HEK293 (cell line): ENCODE measurements at regions not wholly inside any gene's neighbourhood (a gene's known extent, or its start where the extent isn't known, plus 50 kb on each side); places are given as distances from the start of the nearest gene placed in this dataset.

ENCODE experiments used
- CTCF ChIA-PET: fragments of 350-600 bp; formaldehyde crosslinking; extraction: SDS; loops from one replicate; lab custom pipeline; 2021; ENCODE audit warnings: antibody characterized with exemption; lab: Yijun Ruan, JAX
- POLR2A ChIA-PET: fragments of 300-600 bp; formaldehyde crosslinking; extraction: SDS; loops from one replicate; lab custom pipeline; 2020; ENCODE audit warnings: antibody characterized with exemption, inconsistent platforms; lab: Yijun Ruan, JAX
- H3K27ac ChIP-seq: fragments of 200-500 bp; sonication (Bioruptor generic); 2 replicates; pipeline ENCODE4 v1.5.1; 2014; ENCODE audit warnings: low read depth, low read length, control low read depth, inconsistent platforms; ENCODE audit errors: extremely low read depth
- H3K36me3 ChIP-seq, 2 experiments: fragments of 200-500 bp in 1 of 2; sonication (Bioruptor generic) in 1 of 2; 1 replicate in 1 of 2; 2 replicates in 1 of 2; pipeline ENCODE4 v1.5.1; 2014 to 2017; ENCODE audit warnings: inconsistent platforms in 2 of 2, low read length in 2 of 2; ENCODE audit not compliant: control insufficient read depth in 2 of 2, insufficient read depth in 1 of 2
- H3K4me1 ChIP-seq: fragments of 200-500 bp; sonication (Bioruptor generic); 2 replicates; pipeline ENCODE4 v1.5.1; 2014; ENCODE audit warnings: mild to moderate bottlenecking, low read length, inconsistent platforms; ENCODE audit not compliant: control insufficient read depth, insufficient read depth
- H3K4me3 ChIP-seq: 2 replicates; pipeline ENCODE4 v1.5.1; 2011; ENCODE audit warnings: low read depth, mild to moderate bottlenecking, control low read depth, low read length, moderate library complexity
- H3K9me3 ChIP-seq: fragments of 200-500 bp; sonication (Bioruptor generic); 2 replicates; pipeline ENCODE4 v1.5.1; 2014; ENCODE audit warnings: low read depth, low read length, inconsistent platforms; ENCODE audit not compliant: control insufficient read depth, insufficient read depth
- GLIS1 ChIP-seq: fragments of 450-650 bp; formaldehyde crosslinking; IDR thresholded peaks from 2 replicates; pipeline ENCODE4 v1.5.1; 2016; ENCODE audit warnings: missing biosample characterization, missing genetic modification characterization
- GLIS2 ChIP-seq: fragments of 450-650 bp; formaldehyde crosslinking; IDR thresholded peaks from 2 replicates; pipeline ENCODE4 v1.5.1; 2016; ENCODE audit warnings: missing biosample characterization, missing genetic modification characterization
- PRDM1 ChIP-seq: fragments of 450-650 bp; formaldehyde crosslinking; IDR thresholded peaks from 2 replicates; pipeline ENCODE4; 2016; ENCODE audit warnings: missing biosample characterization, missing genetic modification characterization
- SP7 ChIP-seq: fragments of 450-650 bp; formaldehyde crosslinking; IDR thresholded peaks from 2 replicates; pipeline ENCODE4 v1.5.1; 2016; ENCODE audit warnings: missing biosample characterization, missing genetic modification characterization
- ZBTB17 ChIP-seq: fragments of 450-650 bp; formaldehyde crosslinking; IDR thresholded peaks from 2 replicates; pipeline ENCODE4 v1.5.1; 2016; ENCODE audit warnings: missing biosample characterization, missing genetic modification characterization
- ZBTB20 ChIP-seq: fragments of 450-650 bp; formaldehyde crosslinking; IDR thresholded peaks from 2 replicates; pipeline ENCODE4 v1.5.1; 2016; ENCODE audit warnings: missing biosample characterization, missing genetic modification characterization
- ZNF202 ChIP-seq: fragments of 450-650 bp; formaldehyde crosslinking; IDR thresholded peaks from 2 replicates; pipeline ENCODE4 v1.5.1; 2016; ENCODE audit warnings: missing biosample characterization, missing genetic modification characterization, borderline replicate concordance
- ZNF23 ChIP-seq: fragments of 450-650 bp; formaldehyde crosslinking; IDR thresholded peaks from 2 replicates; pipeline ENCODE4 v1.5.1; 2016; ENCODE audit warnings: missing biosample characterization, missing genetic modification characterization, borderline replicate concordance
- ZNF266 ChIP-seq: fragments of 450-650 bp; formaldehyde crosslinking; IDR thresholded peaks from 2 replicates; pipeline ENCODE4 v1.5.1; 2016; ENCODE audit warnings: missing biosample characterization, missing genetic modification characterization, low read depth
- ZNF311 ChIP-seq: fragments of 450-650 bp; formaldehyde crosslinking; IDR thresholded peaks from 2 replicates; pipeline ENCODE4 v1.5.1; 2017; ENCODE audit warnings: missing biosample characterization, missing genetic modification characterization, borderline replicate concordance
- ZNF335 ChIP-seq: fragments of 450-650 bp; formaldehyde crosslinking; conservative IDR thresholded peaks from 2 replicates; pipeline ENCODE4 v1.5.1; 2016; ENCODE audit warnings: missing biosample characterization, missing genetic modification characterization
- ZNF341 ChIP-seq: fragments of 450-650 bp; formaldehyde crosslinking; IDR thresholded peaks from 2 replicates; pipeline ENCODE4; 2016; ENCODE audit warnings: low read depth, missing biosample characterization, missing genetic modification characterization
- ZNF37A ChIP-seq: fragments of 450-650 bp; IDR thresholded peaks from 2 replicates; pipeline ENCODE4 v1.5.1; 2018; ENCODE audit warnings: missing biosample characterization, missing genetic modification characterization
- ZNF596 ChIP-seq: fragments of 450-650 bp; IDR thresholded peaks from 2 replicates; pipeline ENCODE4 v1.5.0; 2018; ENCODE audit warnings: missing biosample characterization, mild to moderate bottlenecking, missing genetic modification characterization, moderate library complexity
- ZNF624 ChIP-seq: fragments of 450-650 bp; formaldehyde crosslinking; IDR thresholded peaks from 2 replicates; pipeline ENCODE4 v1.5.1; 2017; ENCODE audit warnings: missing biosample characterization, missing genetic modification characterization
- ZNF660 ChIP-seq: fragments of 450-650 bp; IDR thresholded peaks from 2 replicates; pipeline ENCODE4 v1.5.1; 2018; ENCODE audit warnings: missing biosample characterization, mild to moderate bottlenecking, missing genetic modification characterization
- ZNF747 ChIP-seq: fragments of 450-650 bp; formaldehyde crosslinking; IDR thresholded peaks from 2 replicates; pipeline ENCODE4 v1.5.1; 2016; ENCODE audit warnings: missing biosample characterization, missing genetic modification characterization
- ZNF777 ChIP-seq: fragments of 450-650 bp; formaldehyde crosslinking; IDR thresholded peaks from 2 replicates; pipeline ENCODE4 v1.5.1; 2017; ENCODE audit warnings: missing biosample characterization, missing genetic modification characterization, borderline replicate concordance
- ZNF843 ChIP-seq: fragments of 450-650 bp; formaldehyde crosslinking; IDR thresholded peaks from 2 replicates; pipeline ENCODE4 v1.5.1; 2016; ENCODE audit warnings: missing biosample characterization, missing genetic modification characterization
- TF ChIP-seq, protein P1 (sequence below): fragments of 450-650 bp; formaldehyde crosslinking; IDR thresholded peaks from 2 replicates; pipeline ENCODE4 v1.5.1; 2017; ENCODE audit warnings: missing biosample characterization, missing genetic modification characterization
- TF ChIP-seq, protein P2 (sequence below): fragments of 450-650 bp; formaldehyde crosslinking; IDR thresholded peaks from 2 replicates; pipeline ENCODE4 v1.5.1; 2016; ENCODE audit warnings: missing biosample characterization, missing genetic modification characterization
- TF ChIP-seq, protein P3 (sequence below): fragments of 450-650 bp; formaldehyde crosslinking; IDR thresholded peaks from 2 replicates; pipeline ENCODE4 v1.5.1; 2016; ENCODE audit warnings: missing biosample characterization, missing genetic modification characterization
- TF ChIP-seq, protein P4 (sequence below): fragments of 450-650 bp; formaldehyde crosslinking; IDR thresholded peaks from 2 replicates; pipeline ENCODE4 v1.5.1; 2016; ENCODE audit warnings: missing biosample characterization, missing genetic modification characterization

DNA sequence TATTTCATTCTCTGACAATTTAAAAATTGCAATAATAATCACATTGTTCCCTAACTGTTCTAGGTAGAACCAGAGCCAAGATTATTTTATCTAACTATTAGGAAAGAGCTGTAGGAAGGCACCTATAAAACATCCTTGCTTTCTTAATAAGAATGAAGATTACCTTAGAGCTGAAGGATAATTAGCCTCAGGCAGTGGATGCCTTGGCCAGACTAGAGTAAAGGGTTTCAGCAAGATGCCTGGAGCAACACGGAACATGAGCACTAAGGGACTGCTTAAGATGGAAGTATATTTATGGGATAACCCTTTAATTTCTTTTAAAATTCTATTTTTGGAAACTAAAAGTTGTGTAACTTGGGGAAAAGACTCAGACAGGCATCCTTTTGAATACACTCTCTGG lies 456.6 kb upstream of the RBMS3 start (continued):
- TF ChIP-seq, protein P1, sequence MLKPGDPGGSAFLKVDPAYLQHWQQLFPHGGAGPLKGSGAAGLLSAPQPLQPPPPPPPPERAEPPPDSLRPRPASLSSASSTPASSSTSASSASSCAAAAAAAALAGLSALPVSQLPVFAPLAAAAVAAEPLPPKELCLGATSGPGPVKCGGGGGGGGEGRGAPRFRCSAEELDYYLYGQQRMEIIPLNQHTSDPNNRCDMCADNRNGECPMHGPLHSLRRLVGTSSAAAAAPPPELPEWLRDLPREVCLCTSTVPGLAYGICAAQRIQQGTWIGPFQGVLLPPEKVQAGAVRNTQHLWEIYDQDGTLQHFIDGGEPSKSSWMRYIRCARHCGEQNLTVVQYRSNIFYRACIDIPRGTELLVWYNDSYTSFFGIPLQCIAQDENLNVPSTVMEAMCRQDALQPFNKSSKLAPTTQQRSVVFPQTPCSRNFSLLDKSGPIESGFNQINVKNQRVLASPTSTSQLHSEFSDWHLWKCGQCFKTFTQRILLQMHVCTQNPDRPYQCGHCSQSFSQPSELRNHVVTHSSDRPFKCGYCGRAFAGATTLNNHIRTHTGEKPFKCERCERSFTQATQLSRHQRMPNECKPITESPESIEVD: no peak
- TF ChIP-seq ZNF266: no peak
- TF ChIP-seq ZNF747 (tag by site-specific recombination): no peak
- no peak for TF ChIP-seq PRDM1 (tag by site-specific recombination)
- TF ChIP-seq ZBTB17 (tag by site-specific recombination): no peak
- TF ChIP-seq, all 188 proteins: peak for 0

DNA sequence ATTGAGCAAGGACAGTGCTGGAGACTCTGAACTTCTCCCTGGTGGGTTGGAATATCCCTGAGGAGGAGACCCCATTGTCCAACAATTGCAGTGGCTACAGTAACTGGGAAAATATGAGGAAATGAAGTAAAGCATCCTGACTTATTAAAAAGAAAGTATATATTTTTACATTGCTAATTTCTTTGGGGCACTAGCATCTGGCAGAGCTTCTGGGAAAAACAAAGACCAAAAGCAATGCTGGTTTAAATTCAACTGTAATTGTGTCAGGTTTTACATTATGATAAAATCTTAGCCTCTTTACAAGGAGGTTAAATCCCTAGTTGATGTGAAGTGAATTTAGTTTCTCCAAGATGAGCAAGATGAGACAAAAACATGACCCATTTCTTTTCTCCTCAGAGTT lies 454.0 kb upstream of the RBMS3 start:
- Histone ChIP-seq H3K4me3 (no peak overlapping the region), H3K4me1 (no peaks in the 10 kb centered on the region), H3K27ac (no peak overlapping the region), H3K36me3 (no peaks in the 10 kb centered on the region), H3K9me3 (no peaks in the 10 kb centered on the region)
- TF ChIP-seq, protein P2, sequence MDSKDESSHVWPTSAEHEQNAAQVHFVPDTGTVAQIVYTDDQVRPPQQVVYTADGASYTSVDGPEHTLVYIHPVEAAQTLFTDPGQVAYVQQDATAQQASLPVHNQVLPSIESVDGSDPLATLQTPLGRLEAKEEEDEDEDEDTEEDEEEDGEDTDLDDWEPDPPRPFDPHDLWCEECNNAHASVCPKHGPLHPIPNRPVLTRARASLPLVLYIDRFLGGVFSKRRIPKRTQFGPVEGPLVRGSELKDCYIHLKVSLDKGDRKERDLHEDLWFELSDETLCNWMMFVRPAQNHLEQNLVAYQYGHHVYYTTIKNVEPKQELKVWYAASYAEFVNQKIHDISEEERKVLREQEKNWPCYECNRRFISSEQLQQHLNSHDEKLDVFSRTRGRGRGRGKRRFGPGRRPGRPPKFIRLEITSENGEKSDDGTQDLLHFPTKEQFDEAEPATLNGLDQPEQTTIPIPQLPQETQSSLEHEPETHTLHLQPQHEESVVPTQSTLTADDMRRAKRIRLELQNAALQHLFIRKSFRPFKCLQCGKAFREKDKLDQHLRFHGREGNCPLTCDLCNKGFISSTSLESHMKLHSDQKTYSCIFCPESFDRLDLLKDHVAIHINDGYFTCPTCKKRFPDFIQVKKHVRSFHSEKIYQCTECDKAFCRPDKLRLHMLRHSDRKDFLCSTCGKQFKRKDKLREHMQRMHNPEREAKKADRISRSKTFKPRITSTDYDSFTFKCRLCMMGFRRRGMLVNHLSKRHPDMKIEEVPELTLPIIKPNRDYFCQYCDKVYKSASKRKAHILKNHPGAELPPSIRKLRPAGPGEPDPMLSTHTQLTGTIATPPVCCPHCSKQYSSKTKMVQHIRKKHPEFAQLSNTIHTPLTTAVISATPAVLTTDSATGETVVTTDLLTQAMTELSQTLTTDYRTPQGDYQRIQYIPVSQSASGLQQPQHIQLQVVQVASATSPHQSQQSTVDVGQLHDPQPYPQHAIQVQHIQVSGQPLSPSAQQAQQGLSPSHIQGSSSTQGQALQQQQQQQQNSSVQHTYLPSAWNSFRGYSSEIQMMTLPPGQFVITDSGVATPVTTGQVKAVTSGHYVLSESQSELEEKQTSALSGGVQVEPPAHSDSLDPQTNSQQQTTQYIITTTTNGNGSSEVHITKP (tag by site-specific recombination): no peak
- no peak for TF ChIP-seq SP7 (tag by site-specific recombination)
- no peak for TF ChIP-seq ZNF624 (tag by site-specific recombination)
- TF ChIP-seq GLIS1 (tag by site-specific recombination): no peak
- TF ChIP-seq ZBTB20 (tag by site-specific recombination): no peak
- CTCF ChIA-PET: no interaction called here
- POLR2A ChIA-PET: no interaction called here

DNA sequence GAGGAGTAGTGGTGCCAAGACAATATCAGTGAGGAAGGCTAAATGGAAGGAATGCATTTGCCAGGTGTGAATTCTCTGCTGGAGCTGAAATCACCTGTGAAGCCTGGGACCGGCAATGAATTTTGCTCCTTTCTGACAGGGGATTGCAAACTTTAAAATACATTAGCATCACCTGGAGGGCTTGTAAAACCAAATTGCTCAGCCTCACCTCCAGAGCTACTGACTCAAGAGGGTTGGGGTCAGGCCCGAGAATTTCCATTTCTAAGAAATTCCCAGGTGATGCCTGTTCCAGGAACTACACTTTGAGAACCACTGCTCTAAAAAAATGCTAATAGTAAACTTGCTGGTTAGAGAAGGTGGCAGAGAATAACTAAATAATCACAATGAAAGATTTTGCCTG lies 445.6 kb upstream of the RBMS3 start:
- TF ChIP-seq, protein P3, sequence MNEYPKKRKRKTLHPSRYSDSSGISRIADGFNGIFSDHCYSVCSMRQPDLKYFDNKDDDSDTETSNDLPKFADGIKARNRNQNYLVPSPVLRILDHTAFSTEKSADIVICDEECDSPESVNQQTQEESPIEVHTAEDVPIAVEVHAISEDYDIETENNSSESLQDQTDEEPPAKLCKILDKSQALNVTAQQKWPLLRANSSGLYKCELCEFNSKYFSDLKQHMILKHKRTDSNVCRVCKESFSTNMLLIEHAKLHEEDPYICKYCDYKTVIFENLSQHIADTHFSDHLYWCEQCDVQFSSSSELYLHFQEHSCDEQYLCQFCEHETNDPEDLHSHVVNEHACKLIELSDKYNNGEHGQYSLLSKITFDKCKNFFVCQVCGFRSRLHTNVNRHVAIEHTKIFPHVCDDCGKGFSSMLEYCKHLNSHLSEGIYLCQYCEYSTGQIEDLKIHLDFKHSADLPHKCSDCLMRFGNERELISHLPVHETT: no peak
- TF ChIP-seq ZNF311 (tag by site-specific recombination): no peak
- TF ChIP-seq GLIS1 (tag by site-specific recombination): no peak
- no peak for TF ChIP-seq ZNF266
- no peak for TF ChIP-seq ZNF23
- no peak for TF ChIP-seq ZNF37A (tag by site-specific recombination)
- TF ChIP-seq ZNF335 (tag by site-specific recombination): no peak
- TF ChIP-seq ZNF596: no peak
- TF ChIP-seq ZNF202 (tag by site-specific recombination): no peak
- TF ChIP-seq ZNF660 (tag by site-specific recombination): no peak
- TF ChIP-seq GLIS2 (tag by site-specific recombination): no peak
- TF ChIP-seq ZNF843 (tag by site-specific recombination): no peak
- no peak for TF ChIP-seq ZNF777
- no peak for TF ChIP-seq ZNF341 (tag by site-specific recombination)
- TF ChIP-seq, protein P4, sequence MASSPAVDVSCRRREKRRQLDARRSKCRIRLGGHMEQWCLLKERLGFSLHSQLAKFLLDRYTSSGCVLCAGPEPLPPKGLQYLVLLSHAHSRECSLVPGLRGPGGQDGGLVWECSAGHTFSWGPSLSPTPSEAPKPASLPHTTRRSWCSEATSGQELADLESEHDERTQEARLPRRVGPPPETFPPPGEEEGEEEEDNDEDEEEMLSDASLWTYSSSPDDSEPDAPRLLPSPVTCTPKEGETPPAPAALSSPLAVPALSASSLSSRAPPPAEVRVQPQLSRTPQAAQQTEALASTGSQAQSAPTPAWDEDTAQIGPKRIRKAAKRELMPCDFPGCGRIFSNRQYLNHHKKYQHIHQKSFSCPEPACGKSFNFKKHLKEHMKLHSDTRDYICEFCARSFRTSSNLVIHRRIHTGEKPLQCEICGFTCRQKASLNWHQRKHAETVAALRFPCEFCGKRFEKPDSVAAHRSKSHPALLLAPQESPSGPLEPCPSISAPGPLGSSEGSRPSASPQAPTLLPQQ: no peak
- TF ChIP-seq ZBTB17 (tag by site-specific recombination): no peak
- POLR2A ChIA-PET: interaction anchor here (1.1 kb wide), 1 partner anchor 81 kb away, joined by 3 read pairs; no protein-coding TSS in a partner anchor
- H3K36me3 ChIP-seq: no peaks in the 10 kb centered on the region
- no peaks in the 10 kb centered on the region for H3K9me3 ChIP-seq
- CTCF ChIA-PET: no interaction called here
- H3K4me1 ChIP-seq: no peaks in the 10 kb centered on the region
- H3K4me3 ChIP-seq: no peak overlapping the region
- no peak overlapping the region for H3K27ac ChIP-seq
